ENCODE measurements at regions not wholly inside any gene's neighbourhood (a gene's known extent, or its start where the extent isn't known, plus 50 kb on each side); places are given as distances from the start of the nearest gene placed in this dataset.

- Histone ChIP-seq H2BK15ac (ENCODE audit: low read depth, low read length) (no peak overlapping the region), H3K79me2 (ENCODE audit: insufficient read depth, low read length) (no peaks in the 10 kb centered on the region), H4K91ac (ENCODE audit: insufficient read length, low read depth, low read length) (no peak overlapping the region), H2BK12ac (ENCODE audit: insufficient read length, low read depth, low read length) (no peak overlapping the region), H3K79me1 (ENCODE audit: insufficient read depth, low read depth, low read length, poor library complexity, severe bottlenecking) (no peaks in the 10 kb centered on the region), H2BK20ac (ENCODE audit: low read depth, low read length, poor library complexity, severe bottlenecking) (no peak overlapping the region), H3K27me3 (ENCODE audit: insufficient read depth, low read length) (no peaks in the 10 kb centered on the region), H3K56ac (ENCODE audit: insufficient read length, low read depth, low read length) (no peak overlapping the region), H4K20me1 (ENCODE audit: control insufficient read depth, insufficient read depth, insufficient read length) (no peaks in the 10 kb centered on the region), H4K5ac (ENCODE audit: insufficient read length, low read depth, low read length) (no peak overlapping the region), H3K27ac (ENCODE audit: insufficient read length, low read depth, low read length) (no peak overlapping the region), H3T11ph (ENCODE audit: low read length) (no peak overlapping the region), H3K23ac (ENCODE audit: insufficient read length, low read depth, low read length) (no peak overlapping the region), H3K4me2 (ENCODE audit: insufficient read depth, insufficient read length, low read length) (no peak overlapping the region), H3K9me3 (ENCODE audit: control insufficient read depth, low read depth, low read length) (no peaks in the 10 kb centered on the region), H3K14ac (ENCODE audit: insufficient read depth, low read length) (no peak overlapping the region), H3K9ac (ENCODE audit: extremely low read depth, insufficient read length, low read length) (no peak overlapping the region), H2AK5ac (ENCODE audit: insufficient read length, low read length) (no peak overlapping the region), H3K4me1 (ENCODE audit: insufficient read depth, low read length) (peaks cover 3% of the 10 kb centered on the region; the same call in 1 of the 2 replicates), H4K8ac (replicated peaks; ENCODE audit: insufficient read length, low read depth, low read length) (no peak overlapping the region), H3K18ac (ENCODE audit: insufficient read length, low read depth, low read length) (no peak overlapping the region), H2BK120ac (ENCODE audit: low read depth, low read length, poor library complexity, severe bottlenecking) (no peak overlapping the region), H2AFZ (ENCODE audit: low read length) (no peak overlapping the region), H3K4ac (ENCODE audit: low read depth, low read length) (no peak overlapping the region), H3K23me2 (ENCODE audit: insufficient read length, low read depth, low read length, poor library complexity, severe bottlenecking) (no peaks in the 10 kb centered on the region), H2BK5ac (ENCODE audit: insufficient read length, low read length) (no peak overlapping the region)
- peaks cover 15 to 18% of the 10 kb centered on the region in 2 experiments for H3K4me1 Mint-ChIP-seq
- no CpG with 5 or more reads among the region's 10 CpGs for WGBS (ENCODE audit: extremely low coverage, insufficient read length, low lambda C conversion rate)
- no peak for TF ChIP-seq CTCF (conservative IDR thresholded peaks at IDR 0.05)
- no peak overlapping the region for H3K27ac Mint-ChIP-seq
- DNase-seq, result no peak
- H3K9me3 Mint-ChIP-seq, result no peaks in the 10 kb centered on the region
- H3K36me3 Mint-ChIP-seq (ENCODE audit: insufficient read depth in 1 of 3, low read depth in 3 of 3), result no peaks in the 10 kb centered on the region
- H3K4me3 Mint-ChIP-seq, result no peak overlapping the region
- peaks cover 7% of the 10 kb centered on the region for H3K27me3 Mint-ChIP-seq (ENCODE audit: low read depth)
Observed at GRCh38 chr17:34442387-34443111, 79.5 kb upstream of the CCL1 start.
